Colonic mucosa (tissue), 4 donors: ENCODE measurements at regions not wholly inside any gene's neighbourhood (a gene's known extent, or its start where the extent isn't known, plus 50 kb on each side); places are given as distances from the start of the nearest gene placed in this dataset.

ENCODE experiments used
- DNase-seq: peaks from one replicate; pipeline ENCODE4 v3.0.0-alpha.2; 2020
- H3K27ac ChIP-seq: fragments of 200-600 bp; one replicate; pipeline ENCODE4 v1.8.0; 2021
- H3K27me3 ChIP-seq: fragments of 200-600 bp; one replicate; pipeline ENCODE4 v1.8.0; 2021
- H3K36me3 ChIP-seq: fragments of 200-600 bp; one replicate; pipeline ENCODE4 v1.8.0; 2021
- H3K4me1 ChIP-seq: fragments of 200-600 bp; one replicate; pipeline ENCODE4 v1.8.0; 2021; ENCODE audit warnings: mild to moderate bottlenecking
- H3K4me3 ChIP-seq: fragments of 200-600 bp; one replicate; pipeline ENCODE4 v1.8.0; 2021
- H3K9ac ChIP-seq, 2 donors: one replicate each; pipeline ENCODE4 v1.7.0; 2013; ENCODE audit warnings: control low read depth in 2 of 2, low read depth in 2 of 2, low read length in 2 of 2
- H3K9me3 ChIP-seq: fragments of 200-600 bp; one replicate; pipeline ENCODE4 v1.8.0; 2021
- CTCF ChIP-seq: fragments of 200-600 bp; IDR thresholded peaks from one replicate; pipeline ENCODE4 v1.8.0; 2022; ENCODE audit warnings: antibody characterized with exemption, mild to moderate bottlenecking
- intact Hi-C: fragments of 100-400 bp; cut with DNase I; formaldehyde crosslinking; loops from one replicate; pipeline ENCODE4 v1.14.1; 2022
- donor health status: healthy.
- donor health status: DM: no; HTN: no; CAD: no.
- donor health status: DM: no; HTN: no; CAD: no.

DNA sequence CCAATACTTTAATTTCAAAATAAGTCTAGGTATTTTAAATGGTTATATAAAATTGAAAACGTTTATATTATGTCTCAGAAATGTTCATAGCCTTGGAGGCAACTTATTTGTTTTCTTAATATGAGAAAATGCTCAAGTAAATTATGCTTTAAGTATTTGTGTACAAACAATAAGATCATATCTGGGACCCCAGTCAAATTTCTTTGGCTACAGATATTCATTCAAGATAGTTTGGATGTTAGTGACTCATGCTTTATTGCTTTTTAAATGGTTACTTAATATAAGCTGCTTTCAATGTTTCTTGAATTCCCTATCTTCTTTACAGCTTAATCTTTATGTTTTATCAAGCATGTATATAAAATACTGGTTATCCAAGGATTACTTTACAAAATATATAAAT is 291.3 kb downstream of the KCNC2 start:
- intact Hi-C loops = no loop called here
- H3K4me3 ChIP-seq = no peak overlapping the region

DNA sequence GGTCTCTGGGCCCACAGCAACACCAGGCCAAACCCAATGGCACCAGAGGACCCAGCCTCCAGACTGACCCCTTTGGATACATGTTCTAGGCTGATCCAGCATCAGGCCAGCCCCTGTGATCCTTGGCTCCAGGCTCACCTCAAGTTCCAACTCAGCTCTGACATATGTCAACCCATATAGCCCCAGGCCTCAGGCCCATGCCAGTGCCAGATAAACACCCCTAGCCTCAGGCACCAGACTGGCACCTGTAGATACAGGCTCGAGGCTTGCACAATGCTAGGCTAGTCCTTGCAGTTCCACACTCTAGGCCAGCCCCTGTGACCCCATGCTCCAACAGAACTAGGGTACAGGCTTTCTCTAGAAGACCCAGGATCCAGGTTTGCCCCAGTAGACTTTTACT is 287.5 kb downstream of the KCNC2 start:
- H3K4me3 ChIP-seq = no peak overlapping the region
- intact Hi-C loops = no loop called here
- no peaks in the 10 kb centered on the region for H3K36me3 ChIP-seq
- TF ChIP-seq CTCF = no peak
- no peak for DNase-seq
- H3K9me3 ChIP-seq = no peaks in the 10 kb centered on the region
- H3K27me3 ChIP-seq = no peaks in the 10 kb centered on the region
- no peak overlapping the region for H3K27ac ChIP-seq
- no peak overlapping the region for H3K9ac ChIP-seq
- no peaks in the 10 kb centered on the region for H3K4me1 ChIP-seq

More for the DNA sequence above, 291.3 kb downstream of the KCNC2 start:
- Histone ChIP-seq H3K27ac (no peak overlapping the region), H3K27me3 (no peaks in the 10 kb centered on the region), H3K9me3 (no peaks in the 10 kb centered on the region), H3K36me3 (no peaks in the 10 kb centered on the region), H3K9ac (no peak overlapping the region), H3K4me1 (no peaks in the 10 kb centered on the region)
- no peak for DNase-seq
- TF ChIP-seq CTCF = no peak

DNA sequence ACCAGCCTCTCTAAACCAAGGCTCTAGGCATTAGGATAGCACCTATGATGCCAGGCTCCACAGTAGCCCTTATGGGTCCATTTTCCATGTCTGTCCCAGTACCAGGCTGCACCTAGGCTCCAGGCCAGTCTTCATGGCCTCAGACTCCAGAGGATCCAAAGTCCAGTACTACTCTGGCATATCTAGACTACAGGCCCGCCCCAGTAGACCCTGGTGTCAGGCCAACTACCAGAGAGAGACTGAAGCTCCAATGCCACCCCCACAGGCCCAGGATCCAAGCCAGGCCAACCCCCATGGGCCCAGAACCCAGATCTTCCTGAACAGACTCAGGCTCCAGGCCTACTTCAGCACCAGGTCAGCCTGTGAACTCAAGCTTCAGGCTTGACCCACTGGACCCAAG is 287.0 kb downstream of the KCNC2 start:
- H3K4me1 ChIP-seq = no peaks in the 10 kb centered on the region
- no peak overlapping the region for H3K9ac ChIP-seq
- DNase-seq = no peak
- no peaks in the 10 kb centered on the region for H3K36me3 ChIP-seq
- no peak overlapping the region for H3K4me3 ChIP-seq
- intact Hi-C loops = no loop called here
- H3K27ac ChIP-seq = no peak overlapping the region
- no peak for TF ChIP-seq CTCF
- H3K9me3 ChIP-seq = no peaks in the 10 kb centered on the region
- no peaks in the 10 kb centered on the region for H3K27me3 ChIP-seq

DNA sequence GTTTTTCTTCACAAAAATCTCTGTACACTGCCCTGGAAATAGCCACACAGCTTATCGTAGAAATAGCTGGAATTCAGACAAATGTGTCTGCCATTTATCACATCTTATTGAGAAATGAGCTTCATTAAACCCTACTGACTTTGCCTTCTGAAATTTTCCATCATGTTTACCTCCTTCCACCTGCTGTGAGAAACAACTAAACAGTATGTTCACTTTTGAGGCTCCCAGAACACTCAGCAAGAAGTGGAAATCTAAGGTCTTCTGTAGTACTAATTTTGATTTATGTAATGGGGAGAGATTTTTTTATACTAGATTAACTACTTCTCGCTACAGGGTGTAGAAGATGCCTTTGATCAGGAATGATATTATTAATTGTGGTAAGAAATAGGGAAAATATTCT is 268.0 kb downstream of the KCNC2 start:
- H3K9me3 ChIP-seq = no peaks in the 10 kb centered on the region
- no peak overlapping the region for H3K27ac ChIP-seq
- no peaks in the 10 kb centered on the region for H3K36me3 ChIP-seq
- no peak overlapping the region for H3K9ac ChIP-seq
- TF ChIP-seq CTCF = no peak
- no peak overlapping the region for H3K4me3 ChIP-seq
- DNase-seq = no peak
- no peaks in the 10 kb centered on the region for H3K27me3 ChIP-seq
- peaks cover 4% of the 10 kb centered on the region for H3K4me1 ChIP-seq
- intact Hi-C loops = no loop called here

DNA sequence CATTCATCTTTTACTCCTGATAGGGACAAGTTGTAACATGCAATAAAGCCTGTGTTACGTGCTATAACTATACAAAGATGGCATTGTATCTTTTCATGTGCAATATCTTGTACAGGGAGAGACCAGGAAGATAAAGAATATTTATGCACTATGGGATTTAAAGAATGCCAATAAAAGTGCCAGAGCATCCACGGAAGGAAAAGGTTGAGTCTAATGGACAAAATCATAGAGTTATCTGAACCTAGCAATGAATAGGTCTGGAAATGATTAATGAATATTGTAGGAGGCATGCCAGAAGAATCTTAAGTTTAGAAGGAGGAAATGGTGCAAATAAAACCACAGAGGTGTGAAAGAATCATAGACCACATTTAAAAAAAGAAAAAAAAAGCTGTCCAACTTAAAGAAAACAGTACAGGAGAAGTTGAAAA is 263.9 kb downstream of the KCNC2 start:
- H3K4me1 ChIP-seq = peaks cover 6% of the 10 kb centered on the region
- DNase-seq = no peak
- no peak overlapping the region for H3K9ac ChIP-seq
- H3K27ac ChIP-seq = peak overlapping the region; percentile 34
- no peaks in the 10 kb centered on the region for H3K9me3 ChIP-seq
- no peaks in the 10 kb centered on the region for H3K36me3 ChIP-seq
- no peaks in the 10 kb centered on the region for H3K27me3 ChIP-seq
- intact Hi-C loops = no loop called here
- no peak overlapping the region for H3K4me3 ChIP-seq
- no peak for TF ChIP-seq CTCF

DNA sequence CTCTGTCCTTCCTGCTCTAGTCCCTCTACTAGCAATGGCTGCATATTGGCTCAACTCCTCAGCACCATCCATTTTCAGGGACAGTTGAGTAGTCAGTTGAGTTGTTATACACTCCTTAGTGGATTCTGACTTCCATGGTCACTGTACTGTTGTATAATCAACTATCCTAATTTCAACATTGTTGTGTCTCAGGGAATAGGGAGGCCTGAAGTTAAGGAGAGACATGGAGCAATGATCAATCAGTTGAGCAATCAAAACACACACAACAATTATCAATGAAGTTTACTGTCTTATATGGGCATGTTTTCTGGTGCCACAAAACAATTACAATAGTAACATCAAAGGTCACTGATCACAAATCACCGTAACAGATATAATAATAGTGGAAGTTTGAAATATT is 255.9 kb downstream of the KCNC2 start:
- no peak for TF ChIP-seq CTCF
- H3K9me3 ChIP-seq = no peaks in the 10 kb centered on the region
- no peaks in the 10 kb centered on the region for H3K36me3 ChIP-seq
- no peak overlapping the region for H3K9ac ChIP-seq
- intact Hi-C loops = no loop called here
- H3K4me1 ChIP-seq = no peaks in the 10 kb centered on the region
- no peak for DNase-seq
- H3K27ac ChIP-seq = no peak overlapping the region
- no peaks in the 10 kb centered on the region for H3K27me3 ChIP-seq
- no peak overlapping the region for H3K4me3 ChIP-seq
